ENCODE measurements at regions not wholly inside any gene's neighbourhood (a gene's known extent, or its start where the extent isn't known, plus 50 kb on each side); places are given as distances from the start of the nearest gene placed in this dataset.

- ChIA-PET POLR2A (no interaction called here), CTCF (no interaction called here)
- Histone ChIP-seq H3K9me1 (replicated peaks; ENCODE audit: control insufficient read depth, extremely low read depth, insufficient read depth, low read length) (no peaks in the 10 kb centered on the region), H3K9me3 (replicated peaks; ENCODE audit: control insufficient read depth, insufficient read depth, low read length) (no peaks in the 10 kb centered on the region), H2AFZ (ENCODE audit: low read depth, low read length) (no peak overlapping the region), H3K79me2 (ENCODE audit: control insufficient read depth, insufficient read depth, low read length) (no peaks in the 10 kb centered on the region), H3K9ac (replicated peaks; ENCODE audit: extremely low read depth, insufficient read depth, low read length) (no peak overlapping the region), H3K36me3 (ENCODE audit: control insufficient read depth in 2 of 2, extremely low read depth in 1 of 2, insufficient read depth in 2 of 2, low read length in 2 of 2) (no peaks in the 10 kb centered on the region), H3K4me2 (ENCODE audit: insufficient read depth, low read length) (no peak overlapping the region), H3K4me1 (ENCODE audit: control insufficient read depth, extremely low read depth, insufficient read depth, low read length) (no peaks in the 10 kb centered on the region), H3K27ac (ENCODE audit: insufficient read depth, low read depth, low read length) (no peak overlapping the region), H4K20me1 (replicated peaks; ENCODE audit: control insufficient read depth, extremely low read depth, insufficient read depth, low read length) (no peaks in the 10 kb centered on the region), H3K27me3 (ENCODE audit: control insufficient read depth in 2 of 2, insufficient read depth in 2 of 2, low read length in 2 of 2) (no peaks in the 10 kb centered on the region), H3K4me3 (replicated peaks in 1 of 3; ENCODE audit: insufficient read depth in 1 of 3, low read depth in 1 of 3, low read length in 3 of 3) (no peak overlapping the region)
- TF ChIP-seq GATA2 (IDR thresholded peaks at IDR 0.05; ENCODE audit: insufficient read depth, insufficient read length, low read depth, low read length) (no peak), JUN (IDR thresholded peaks at IDR 0.05; ENCODE audit: borderline replicate concordance, insufficient read depth, insufficient read length, low read depth) (no peak), MYC (IDR thresholded peaks at IDR 0.05; ENCODE audit: low read depth, low read length) (no peak), POLR2A (IDR thresholded peaks at IDR 0.05; ENCODE audit: low read depth, low read length) (no peak), POLR2AphosphoS5 (IDR thresholded peaks at IDR 0.05; ENCODE audit: insufficient read depth, low read depth, low read length) (no peak), MAX (IDR thresholded peaks at IDR 0.05; ENCODE audit: insufficient read depth, insufficient read length) (no peak), CTCF (IDR thresholded peaks at IDR 0.05; ENCODE audit: extremely low read depth in 1 of 2, insufficient read depth in 1 of 2, low read depth in 1 of 2, low read length in 2 of 2) (no peak), FOS (IDR thresholded peaks at IDR 0.05; ENCODE audit: borderline replicate concordance, insufficient read depth, low read length) (no peak), EZH2 (IDR thresholded peaks at IDR 0.05; ENCODE audit: borderline replicate concordance, low read depth, low read length, severe bottlenecking) (no peak)
- intact Hi-C loops (cut with micrococcal nuclease) (no loop called here), dilution Hi-C loops (cut with MboI; ENCODE audit: extremely low pct_ligation_motif_present, low sequenced_read_pairs) (no loop called here)
- BruUV-seq (replicated peaks) = no TSS peak
- FAIRE-seq (no peak), DNase-seq (ENCODE audit: low read depth, low spot score) (no peak)
Measured at GRCh38 chr5:152270096-152270495, 135.0 kb downstream of the NMUR2 start.

Measured in endothelial cell of umbilical vein (primary cell).